DMS153 (cell line): ENCODE measurements at regions not wholly inside any gene's neighbourhood (a gene's known extent, or its start where the extent isn't known, plus 50 kb on each side); places are given as distances from the start of the nearest gene placed in this dataset.

Experiments used
- DNase-seq: peaks from one replicate; lab custom pipeline; 2025; lab: John Stamatoyannopoulos, UW

DNA sequence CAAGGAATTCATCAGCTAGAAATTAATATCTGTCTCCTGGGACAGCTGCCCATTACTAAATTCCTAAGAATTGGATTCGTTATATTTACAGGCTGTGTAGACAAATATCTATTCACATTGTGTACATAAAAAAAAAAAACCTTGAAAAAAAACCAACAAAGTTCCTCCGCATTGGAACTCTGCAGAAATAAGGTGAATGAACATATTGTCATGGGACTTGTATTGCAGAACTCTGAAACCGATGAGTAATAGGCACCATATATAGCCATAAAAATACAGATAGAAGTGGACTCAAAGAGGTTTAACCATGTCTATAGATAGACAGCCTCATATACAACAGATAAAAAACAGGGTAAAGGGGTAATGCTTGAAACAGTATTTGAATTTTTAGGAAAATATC, 909.9 kb upstream of the CHAC2 start:
- no peak for DNase-seq

DNA sequence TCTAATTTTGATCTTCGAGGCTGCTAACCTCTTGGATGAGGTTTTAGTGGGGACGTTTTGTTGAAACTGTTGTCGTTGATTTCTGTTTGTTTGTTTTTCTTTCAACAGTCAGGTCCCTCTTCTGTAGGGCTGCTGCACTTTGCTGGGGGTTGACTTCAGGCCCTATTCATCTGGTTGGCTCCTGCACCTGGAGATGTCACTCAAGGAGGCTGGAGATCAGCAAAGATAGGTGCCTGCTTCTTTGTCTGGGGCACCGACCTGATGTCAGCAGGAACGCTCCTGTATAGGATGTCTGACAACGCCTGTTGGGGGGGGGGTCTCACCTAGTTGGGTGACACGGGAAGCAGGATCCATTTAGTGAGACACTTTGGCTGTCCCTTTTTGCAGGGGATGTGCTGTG, 915.6 kb upstream of the CHAC2 start:
- no peak for DNase-seq

- no peak for DNase-seq
These were observed 922.7 kb upstream of the CHAC2 start for GRCh38 chr2:52844701-52845423.

GRCh38 chr2:52835909-52836308, 931.7 kb upstream of the CHAC2 start:
- no peak for DNase-seq

DNA sequence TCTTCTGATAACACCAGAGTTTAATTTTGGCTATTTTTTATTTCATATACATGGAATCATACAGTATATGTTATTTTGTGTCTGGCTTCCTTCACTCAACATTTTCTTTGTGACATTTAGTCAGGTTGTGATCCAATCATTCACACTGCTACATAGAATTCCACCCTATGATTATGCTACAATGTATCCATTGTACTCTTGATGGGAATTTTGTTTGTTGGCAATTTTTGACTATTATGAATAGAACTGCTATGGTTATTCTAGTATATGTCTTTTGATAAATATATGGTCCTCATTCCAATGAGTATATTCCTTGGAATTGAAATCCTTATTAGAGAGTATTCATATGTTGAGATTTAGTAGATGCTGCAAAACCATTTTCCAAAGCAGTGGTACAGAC, 936.4 kb upstream of the CHAC2 start:
- no peak for DNase-seq

DNA sequence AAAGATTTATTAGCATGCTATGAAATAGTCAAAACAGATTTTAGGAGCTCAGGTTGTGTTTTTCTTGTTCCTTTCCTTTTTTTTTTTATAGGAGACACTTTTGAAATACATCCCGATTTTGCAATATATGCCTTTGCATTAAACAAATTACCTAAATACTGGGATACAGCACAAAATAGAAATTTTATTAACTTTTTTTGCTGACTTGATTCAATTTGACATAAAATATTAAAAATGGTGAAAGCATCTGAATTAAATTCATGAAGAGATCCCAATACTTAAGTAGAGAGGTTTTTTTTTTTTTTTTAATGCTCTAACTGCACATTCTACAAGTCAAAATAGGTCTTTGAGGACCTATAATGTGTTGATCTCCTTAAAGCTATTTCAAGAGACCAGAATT, 939.5 kb upstream of the CHAC2 start:
- DNase-seq: no peak

- DNase-seq: peak; percentile 13
These were observed 946.0 kb upstream of the CHAC2 start for GRCh38 chr2:52821631-52822030.

- no peak for DNase-seq
These were observed 948.6 kb upstream of the CHAC2 start for GRCh38 chr2:52818958-52819357.

- no peak for DNase-seq
These were observed 957.1 kb upstream of the CHAC2 start for GRCh38 chr2:52810460-52810859.

GRCh38 chr2:52805901-52806410, 961.6 kb upstream of the CHAC2 start:
- DNase-seq: no peak

GRCh38 chr2:52794581-52794980, 973.0 kb upstream of the CHAC2 start:
- DNase-seq: no peak

DNA sequence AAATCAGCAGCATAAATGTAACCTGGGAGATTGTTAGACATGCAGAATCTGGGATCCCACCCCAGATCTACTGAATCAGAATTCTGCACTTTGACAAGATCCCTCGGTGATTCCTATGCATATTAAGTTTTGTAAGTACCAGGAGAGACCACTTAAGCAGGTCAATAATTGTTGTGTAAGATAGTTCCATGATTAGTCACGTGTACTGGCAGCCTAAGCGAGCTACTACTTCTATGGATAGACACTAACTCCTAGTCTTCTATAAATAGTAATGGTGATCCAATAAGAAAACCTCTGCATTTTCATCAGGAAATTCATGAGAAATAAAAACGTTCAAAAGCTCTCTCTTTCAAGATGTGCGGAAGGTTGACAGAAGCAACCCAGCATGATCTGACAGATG, 988.2 kb upstream of the CHAC2 start:
- DNase-seq: no peak

DNA sequence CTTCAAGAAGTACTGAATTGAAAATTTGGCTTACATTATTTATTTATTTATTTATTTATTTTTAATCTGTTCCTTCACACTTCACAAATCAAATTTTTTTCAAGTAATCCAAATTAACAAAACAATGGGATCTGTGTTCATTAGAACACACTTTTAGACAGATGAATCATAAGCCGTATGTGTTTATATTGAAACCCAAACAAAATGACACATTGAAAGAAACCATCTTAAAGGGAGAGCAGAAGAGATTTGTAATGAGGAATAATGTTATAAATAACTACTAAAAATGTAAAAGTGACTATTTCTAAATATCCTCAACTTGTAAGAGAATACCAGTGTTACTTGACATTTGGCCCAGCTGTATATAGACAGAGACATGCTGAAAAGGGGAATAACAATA, 991.0 kb upstream of the CHAC2 start:
- no peak for DNase-seq

DNA sequence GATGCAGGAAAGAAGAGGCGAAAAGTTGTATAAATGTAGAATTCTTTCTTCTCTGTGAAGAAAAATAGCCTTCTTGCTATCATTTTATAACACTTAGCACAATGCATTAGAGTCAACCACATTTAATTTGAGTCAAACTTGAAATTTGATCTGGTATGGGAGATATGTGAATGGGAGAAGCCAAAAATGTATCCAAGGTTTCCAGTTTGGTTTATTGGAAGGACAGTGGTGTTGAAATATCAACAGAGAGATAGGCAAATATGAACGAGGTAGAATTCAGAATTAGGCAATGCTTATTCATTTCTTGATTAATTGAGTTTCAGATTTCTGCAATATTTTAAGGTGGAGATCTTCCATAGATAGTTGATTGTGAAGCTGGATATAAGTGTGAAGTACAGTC, 991.9 kb upstream of the CHAC2 start:
- DNase-seq: no peak

GRCh38 chr2:52765735-52766134, 1001.9 kb upstream of the CHAC2 start:
- DNase-seq: no peak

DNA sequence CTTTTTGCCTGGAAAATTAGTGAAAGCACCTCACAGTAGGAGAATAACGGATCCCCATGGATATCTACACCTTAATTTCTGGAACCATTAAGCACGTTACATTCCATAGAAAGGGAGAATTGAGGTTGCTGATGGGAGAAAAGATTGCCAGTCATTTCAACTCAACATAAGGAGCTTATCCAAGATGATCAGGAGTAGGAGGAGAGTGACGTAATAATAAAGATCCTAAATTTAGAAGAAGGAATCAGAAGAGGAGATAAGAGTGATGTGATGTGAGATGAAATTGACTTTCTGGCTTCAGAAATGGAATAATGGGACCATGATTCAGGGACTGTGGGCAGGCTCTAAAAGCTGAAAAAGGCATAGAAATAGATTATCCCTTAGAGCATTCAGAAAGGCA, 1017.8 kb upstream of the CHAC2 start:
- DNase-seq: no peak

- DNase-seq: no peak
These were observed 1022.5 kb upstream of the CHAC2 start for GRCh38 chr2:52745144-52745543.

- no peak for DNase-seq
These were observed 1034.7 kb upstream of the CHAC2 start for GRCh38 chr2:52732849-52733395.

GRCh38 chr2:52724585-52724984, 1043.0 kb upstream of the CHAC2 start:
- no peak for DNase-seq

GRCh38 chr2:52717836-52718235, 1049.8 kb upstream of the CHAC2 start:
- no peak for DNase-seq

- DNase-seq: no peak
These were observed 1056.6 kb upstream of the CHAC2 start for GRCh38 chr2:52710810-52711618.

GRCh38 chr2:52704251-52704650, 1063.4 kb upstream of the CHAC2 start:
- no peak for DNase-seq

- DNase-seq: no peak
These were observed 1064.6 kb upstream of the CHAC2 start for GRCh38 chr2:52703004-52703403.
